Hepatocyte (in vitro differentiated cells): ENCODE measurements at regions not wholly inside any gene's neighbourhood (a gene's known extent, or its start where the extent isn't known, plus 50 kb on each side); places are given as distances from the start of the nearest gene placed in this dataset.
A peak's percentile ranks its signal among the peaks of the same experiment; 100 is the strongest.

ENCODE experiments used
- DNase-seq: peaks from one replicate; pipeline ENCODE4 v3.0.0-alpha.2; 2016; ENCODE audit warnings: low spot score
- H2AFZ ChIP-seq: fragments of 200-600 bp; sonication (generic); 2 replicates; pipeline ENCODE4 v1.6.0; 2016; ENCODE audit warnings: antibody characterized with exemption, mild to moderate bottlenecking
- H3K27ac ChIP-seq: fragments of 200-600 bp; sonication (generic); 2 replicates; pipeline ENCODE4 v1.5.1; 2016; ENCODE audit warnings: mild to moderate bottlenecking
- H3K27me3 ChIP-seq: fragments of 200-600 bp; sonication (generic); 2 replicates; pipeline ENCODE4 v1.6.1; 2016
- H3K36me3 ChIP-seq: fragments of 200-600 bp; sonication (generic); replicated peaks from 2 replicates; pipeline ENCODE4 v1.5.1; 2016; ENCODE audit warnings: low read depth; ENCODE audit not compliant: insufficient read depth
- H3K4me1 ChIP-seq: fragments of 200-600 bp; sonication (generic); 2 replicates; pipeline ENCODE4 v1.5.1; 2016; ENCODE audit warnings: mild to moderate bottlenecking, moderate library complexity; ENCODE audit not compliant: insufficient read depth
- H3K4me2 ChIP-seq: fragments of 200-600 bp; sonication (generic); 2 replicates; pipeline ENCODE4 v1.6.0; 2016
- H3K4me3 ChIP-seq: fragments of 200-600 bp; sonication (generic); 2 replicates; pipeline ENCODE4 v1.5.1; 2016; ENCODE audit warnings: mild to moderate bottlenecking
- H3K79me2 ChIP-seq: fragments of 200-600 bp; sonication (generic); 2 replicates; pipeline ENCODE4 v1.6.0; 2017; ENCODE audit warnings: mild to moderate bottlenecking
- H3K9me2 ChIP-seq: fragments of 200-600 bp; sonication (generic); replicated peaks from 2 replicates; pipeline ENCODE4 v1.6.0; 2017; ENCODE audit warnings: mild to moderate bottlenecking; ENCODE audit not compliant: insufficient read depth
- H3K9me3 ChIP-seq: fragments of 200-600 bp; sonication (generic); 2 replicates; pipeline ENCODE4 v1.5.1; 2016; ENCODE audit warnings: low read depth, mild to moderate bottlenecking
- H4K20me1 ChIP-seq: fragments of 200-600 bp; sonication (generic); 2 replicates; pipeline ENCODE4 v1.6.0; 2016; ENCODE audit warnings: mild to moderate bottlenecking; ENCODE audit not compliant: insufficient read depth, poor library complexity, severe bottlenecking
- CTCF ChIP-seq: fragments of 200-600 bp; sonication (generic); IDR thresholded peaks from 2 replicates; pipeline ENCODE4 v1.5.1; 2016; ENCODE audit warnings: antibody characterized with exemption, mild to moderate bottlenecking; ENCODE audit not compliant: poor library complexity
- EZH2 ChIP-seq: fragments of 200-600 bp; sonication (generic); IDR thresholded peaks from 2 replicates; pipeline ENCODE4 v1.6.1; 2016; ENCODE audit warnings: antibody characterized with exemption, mild to moderate bottlenecking, borderline replicate concordance
- EZH2phosphoT487 ChIP-seq: fragments of 200-600 bp; sonication (generic); IDR thresholded peaks from one replicate; pipeline ENCODE4 v1.6.1; 2018; ENCODE audit warnings: antibody characterized with exemption, mild to moderate bottlenecking, low read depth, moderate library complexity; ENCODE audit not compliant: unreplicated experiment, severe bottlenecking
- WGBS: methylation state at CpG from one replicate; pipeline ENCODE4 v1.1.6; 2016; ENCODE audit warnings: low lambda C conversion rate; ENCODE audit errors: missing lambda C conversion rate; 5-methylcytosine and 5-hydroxymethylcytosine counted together

GRCh38 chr5:135245521-135246499 is 153.2 kb downstream of the MACROH2A1 start:
- 62% methylated on average over 8 of the region's 8 CpGs for WGBS
- H2AFZ ChIP-seq: no peak overlapping the region
- no peaks in the 10 kb centered on the region for H3K9me2 ChIP-seq
- no peak overlapping the region for H3K27ac ChIP-seq
- TF ChIP-seq CTCF: no peak
- no peak for TF ChIP-seq EZH2phosphoT487
- TF ChIP-seq EZH2: no peak
- no peaks in the 10 kb centered on the region for H3K9me3 ChIP-seq
- H3K36me3 ChIP-seq: no peaks in the 10 kb centered on the region
- no peaks in the 10 kb centered on the region for H3K27me3 ChIP-seq
- peak overlapping the region; percentile 48 for H3K4me2 ChIP-seq
- no peak for DNase-seq
- H3K4me1 ChIP-seq: peaks cover 46% of the 10 kb centered on the region
- no peaks in the 10 kb centered on the region for H3K79me2 ChIP-seq
- no peak overlapping the region for H3K4me3 ChIP-seq
- no peaks in the 10 kb centered on the region for H4K20me1 ChIP-seq

GRCh38 chr5:135244620-135245021 is 154.4 kb downstream of the MACROH2A1 start:
- Histone ChIP-seq H3K4me3 (no peak overlapping the region), H3K9me2 (no peaks in the 10 kb centered on the region), H3K4me1 (peaks cover 46% of the 10 kb centered on the region), H3K27ac (peak overlapping the region; percentile 69), H3K27me3 (no peaks in the 10 kb centered on the region), H2AFZ (no peak overlapping the region), H3K79me2 (no peaks in the 10 kb centered on the region), H4K20me1 (no peaks in the 10 kb centered on the region), H3K9me3 (no peaks in the 10 kb centered on the region), H3K4me2 (no peak overlapping the region), H3K36me3 (no peaks in the 10 kb centered on the region)
- 97% methylated on average over 3 of the region's 3 CpGs for WGBS
- TF ChIP-seq EZH2: no peak
- no peak for TF ChIP-seq EZH2phosphoT487
- TF ChIP-seq CTCF: no peak
- DNase-seq: no peak

- H4K20me1 ChIP-seq: no peaks in the 10 kb centered on the region
- 48% methylated on average over 22 of the region's 22 CpGs for WGBS
- H3K9me3 ChIP-seq: no peaks in the 10 kb centered on the region
- H3K36me3 ChIP-seq: no peaks in the 10 kb centered on the region
- H3K4me3 ChIP-seq: no peak overlapping the region
- no peak for TF ChIP-seq EZH2phosphoT487
- TF ChIP-seq EZH2: no peak
- TF ChIP-seq CTCF: no peak
- no peaks in the 10 kb centered on the region for H3K9me2 ChIP-seq
- H3K4me1 ChIP-seq: peaks cover 46% of the 10 kb centered on the region
- DNase-seq: peak; percentile 72
- no peak overlapping the region for H3K4me2 ChIP-seq
- H3K27me3 ChIP-seq: no peaks in the 10 kb centered on the region
- H3K79me2 ChIP-seq: no peaks in the 10 kb centered on the region
- peak overlapping the region; percentile 69 for H3K27ac ChIP-seq
- H2AFZ ChIP-seq: no peak overlapping the region
Measured at GRCh38 chr5:135243556-135244285, 155.3 kb downstream of the MACROH2A1 start.
